Heart left ventricle (tissue), 13 donors: ENCODE measurements at regions not wholly inside any gene's neighbourhood (a gene's known extent, or its start where the extent isn't known, plus 50 kb on each side); places are given as distances from the start of the nearest gene placed in this dataset.

ENCODE experiments used
- CTCF ChIP-seq, 12 donors: fragments of 200-600 bp; sonication (generic) in 4 of 12; IDR thresholded peaks; one replicate each; pipeline versions ENCODE4 v1.5.0 to v1.8.0; 2018 to 2022; ENCODE audit warnings: antibody characterized with exemption in 12 of 12, mild to moderate bottlenecking in 5 of 12
- POLR2A ChIP-seq, 2 donors: fragments of 450-650 bp; IDR thresholded peaks; one replicate each; pipeline ENCODE4 v1.6.1; 2017; ENCODE audit warnings: antibody characterized with exemption in 2 of 2, mild to moderate bottlenecking in 2 of 2, moderate library complexity in 2 of 2
- donor health status: ischemic (EF 13 %, LVEDD 7.1; RV severe dilation, severe dysfunction).
- donor health status: DM: no; HTN: yes; CAD: no.
- donor health status: DM: no; HTN: no; CAD: no.
- donor health status: ischemic (EF 25% LVEDD 6.9; RV normal size, moderate dysfunction).
- donor health status: ischemic (EF 25% LVEDD 5.7; RV mildly dilated, moderate dysfunction).
- donor health status: ischemic (EF 35%, LVEDD 5.7; RV mildly dilated, moderate dysfunction).
- donor health status: nonischemic (EF 11% LVEDD 7.7; RV severe dilation, severe dysfunction).
- donor health status: DM: yes; HTN: yes; CAD: no.
- donor health status: PGD.
- donor health status: ischemic (EF 29% LVEDD 5.4; RV normal size, mild dysfunction).
- donor health status: nonischemic (EF 23%, LVEDD 6.1; RV moderate dilation, normal function).

GRCh38 chr3:23071758-23072157, 131.4 kb upstream of the UBE2E2 start:
- TF ChIP-seq CTCF (IDR thresholded peaks at IDR 0.05) (no peak), POLR2A (IDR thresholded peaks at IDR 0.05) (no peak)
